Central memory CD4-positive, alpha-beta T cell (primary cell): ENCODE measurements at regions not wholly inside any gene's neighbourhood (a gene's known extent, or its start where the extent isn't known, plus 50 kb on each side); places are given as distances from the start of the nearest gene placed in this dataset.
"Not testable (repeated sequence)": the region's sequence is repeated elsewhere in the genome, so short reads cannot be mapped to it uniquely, and the experiment has no call there.

ENCODE experiments used
- DNase-seq: peaks from one replicate; pipeline ENCODE4 v3.0.0; 2022

- no peak for DNase-seq
Measured at GRCh38 chr14:105601360-105602242, 75.2 kb downstream of the TMEM121 start.

- no peak for DNase-seq
Measured at GRCh38 chr14:105602243-105602750, 75.9 kb downstream of the TMEM121 start.

GRCh38 chr14:105602799-105603793 lies 76.7 kb downstream of the TMEM121 start:
- DNase-seq = no peak

- DNase-seq = not testable (repeated sequence)
Measured at GRCh38 chr14:105604531-105605463, 78.4 kb downstream of the TMEM121 start.

GRCh38 chr14:105605464-105606304 lies 79.3 kb downstream of the TMEM121 start:
- DNase-seq = no peak

- not testable (repeated sequence) for DNase-seq
Measured at GRCh38 chr14:105606305-105606975, 80.1 kb downstream of the TMEM121 start.

- DNase-seq = not testable (repeated sequence)
Measured at GRCh38 chr14:105607025-105607424, 80.6 kb downstream of the TMEM121 start.

- not testable (repeated sequence) for DNase-seq
Measured at GRCh38 chr14:105614987-105615386, 88.6 kb downstream of the TMEM121 start.

- DNase-seq = not testable (repeated sequence)
Measured at GRCh38 chr14:105615986-105616801, 89.8 kb downstream of the TMEM121 start.

GRCh38 chr14:105616802-105617192 lies 90.4 kb downstream of the TMEM121 start:
- no peak for DNase-seq

- DNase-seq = no peak
Measured at GRCh38 chr14:105617201-105617777, 90.9 kb downstream of the TMEM121 start.

- not testable (repeated sequence) for DNase-seq
Measured at GRCh38 chr14:105617805-105618204, 91.4 kb downstream of the TMEM121 start.

- DNase-seq = not testable (repeated sequence)
Measured at GRCh38 chr14:105619324-105619723, 92.9 kb downstream of the TMEM121 start.

- not testable (repeated sequence) for DNase-seq
Measured at GRCh38 chr14:105620178-105620864, 93.9 kb downstream of the TMEM121 start.

- not testable (repeated sequence) for DNase-seq
Measured at GRCh38 chr14:105620865-105621471, 94.6 kb downstream of the TMEM121 start.

GRCh38 chr14:105621479-105622328 lies 95.3 kb downstream of the TMEM121 start:
- DNase-seq = not testable (repeated sequence)
